K562 (cell line): ENCODE measurements at regions not wholly inside any gene's neighbourhood (a gene's known extent, or its start where the extent isn't known, plus 50 kb on each side); places are given as distances from the start of the nearest gene placed in this dataset.

Experiments used
- ATAC-seq: fragments of 200-7000 bp; cut with Tn5 transposase; 3 replicates; pipeline ENCODE4 v1.9.1; 2020; ENCODE audit warnings: moderate library complexity
- BruUV-seq: library from RNA; stranded (reverse); fragments of 400-500 nt; replicated peaks from 2 replicates; lab custom pipeline; 2021; lab: Mats Ljungman, UMichigan
- CTCF ChIA-PET: fragments of 300-600 bp; formaldehyde crosslinking; extraction: SDS; loops from one replicate; lab custom pipeline; 2021; ENCODE audit warnings: low intra/inter-chr PET ratio; lab: Yijun Ruan, JAX
- POLR2A ChIA-PET: fragments of 300-600, 350-650 bp; sonication (Branson Sonifier 250); formaldehyde crosslinking; extraction: SDS; loops from one replicate; lab custom pipeline; 2021; ENCODE audit warnings: antibody characterized with exemption, inconsistent platforms; lab: Yijun Ruan, JAX
- DNase-seq, 4 experiments: peaks; one replicate each; pipeline versions ENCODE4 v3.0.0 to v3.0.0-alpha.2; 2011 to 2018; ENCODE audit warnings: low spot score in 3 of 4, mixed read lengths in 3 of 4; ENCODE audit errors: extremely low read depth in 1 of 4
- FAIRE-seq: peaks from 2 replicates; lab custom pipeline; 2011; peaks lifted over from hg19 to GRCh38; lab: Jason Lieb, UNC
- H2AFZ ChIP-seq: 2 replicates; pipeline ENCODE4 v1.6.0; 2011; ENCODE audit warnings: low read depth, low read length, control low read depth, inconsistent platforms
- H3K27ac ChIP-seq: fragments of 200-600 bp; 3 replicates; pipeline ENCODE4 v1.8.0; 2011; ENCODE audit warnings: low read depth, mild to moderate bottlenecking, control low read depth, inconsistent platforms, low read length, moderate library complexity, mixed read lengths; ENCODE audit errors: extremely low read depth
- H3K27me3 ChIP-seq, 2 experiments: fragments of 300-600 bp in 1 of 2; 2 replicates in 1 of 2; 3 replicates in 1 of 2; pipeline versions ENCODE4 v1.6.0 to v1.8.0; 2011; ENCODE audit warnings: inconsistent platforms in 2 of 2, low read length in 2 of 2, mild to moderate bottlenecking in 1 of 2, mixed read lengths in 1 of 2, moderate library complexity in 1 of 2; ENCODE audit not compliant: control insufficient read depth in 2 of 2, insufficient read depth in 2 of 2
- H3K36me3 ChIP-seq: fragments of 300-600 bp; 3 replicates; pipeline ENCODE4 v1.8.0; 2011; ENCODE audit warnings: mild to moderate bottlenecking, low read length, inconsistent platforms; ENCODE audit not compliant: control insufficient read depth, insufficient read depth
- H3K4me1 ChIP-seq, 2 experiments: fragments of 200-600 bp in 1 of 2; replicated peaks in 1 of 2; 2 replicates in 1 of 2; 3 replicates in 1 of 2; pipeline versions ENCODE4 v1.5.1 to v1.8.0; 2011; ENCODE audit warnings: inconsistent platforms in 2 of 2, low read length in 2 of 2, mild to moderate bottlenecking in 1 of 2, mixed read lengths in 1 of 2, moderate library complexity in 1 of 2; ENCODE audit not compliant: control insufficient read depth in 2 of 2, insufficient read depth in 2 of 2
- H3K4me2 ChIP-seq: 2 replicates; pipeline ENCODE4 v1.6.1; 2011; ENCODE audit warnings: low read length, control low read depth, inconsistent platforms, mixed read lengths; ENCODE audit not compliant: insufficient read depth
- H3K4me3 ChIP-seq: fragments of 200-600 bp; sonication (generic), shearing (Covaris generic); 2 replicates; pipeline ENCODE4 v1.5.1; 2016; ENCODE audit warnings: control low read depth, inconsistent platforms
- H3K79me2 ChIP-seq: fragments of 200-600 bp; 3 replicates; pipeline ENCODE4 v1.8.0; 2011; ENCODE audit warnings: low read length, inconsistent platforms; ENCODE audit not compliant: control insufficient read depth, insufficient read depth
- H3K9ac ChIP-seq, 2 experiments: 2 replicates each; pipeline versions ENCODE4 v1.6.0 to v1.6.1; 2011; ENCODE audit warnings: low read depth in 2 of 2, low read length in 2 of 2, control low read depth in 1 of 2, inconsistent platforms in 1 of 2, mild to moderate bottlenecking in 1 of 2, mixed read lengths in 1 of 2; ENCODE audit not compliant: insufficient read depth in 1 of 2
- H3K9me1 ChIP-seq: one replicate; pipeline ENCODE4 v1.6.0; 2011; ENCODE audit warnings: inconsistent platforms, mild to moderate bottlenecking, low read length, moderate library complexity; ENCODE audit not compliant: control insufficient read depth, insufficient read depth
- H3K9me3 ChIP-seq: replicated peaks from 2 replicates; pipeline ENCODE4 v1.5.1; 2011; ENCODE audit warnings: low read depth, low read length, inconsistent platforms; ENCODE audit not compliant: control insufficient read depth, insufficient read depth
- H4K20me1 ChIP-seq: replicated peaks from 2 replicates; pipeline ENCODE4 v1.6.1; 2011; ENCODE audit warnings: low read length, inconsistent platforms, mixed read lengths; ENCODE audit not compliant: control insufficient read depth, insufficient read depth
- CBX5 ChIP-seq: IDR thresholded peaks from 2 replicates; pipeline ENCODE4 v1.6.1; 2014; ENCODE audit warnings: low read depth, borderline replicate concordance
- PRMT5 ChIP-seq: sonication (generic); formaldehyde crosslinking; IDR thresholded peaks from 2 replicates; pipeline ENCODE4 v1.5.0; 2020; ENCODE audit warnings: missing genetic modification reagents
- RFX5 ChIP-seq: IDR thresholded peaks from 2 replicates; pipeline ENCODE4 v1.6.1; 2011; ENCODE audit warnings: low read depth, mild to moderate bottlenecking, improper control_type of control experiment, low read length
- SMAD2 ChIP-seq: fragments of 150-350 bp; IDR thresholded peaks from 2 replicates; pipeline ENCODE4 v1.6.1; 2014; ENCODE audit warnings: low read depth, mild to moderate bottlenecking, low read length
- THRAP3 ChIP-seq: fragments of 450-650 bp; IDR thresholded peaks from 2 replicates; pipeline ENCODE4 v1.6.1; 2016; ENCODE audit warnings: mild to moderate bottlenecking, inconsistent platforms, borderline replicate concordance
- ZNF436 ChIP-seq: fragments of 250-450, 450-650 bp; sonication (Bioruptor Pico); formaldehyde crosslinking; IDR thresholded peaks from 2 replicates; pipeline ENCODE4 v1.7.0; 2020; ENCODE audit warnings: mild to moderate bottlenecking
- ZNF586 ChIP-seq: fragments of 450-650 bp; formaldehyde crosslinking; conservative IDR thresholded peaks from 2 replicates; pipeline ENCODE4 v1.4.0; 2020; ENCODE audit warnings: mild to moderate bottlenecking, moderate library complexity
- WGBS: fragments of 100-300 bp; shearing (Covaris generic); methylation state at CpG from one replicate; pipeline ENCODE4 v1.1.6; 2016; ENCODE audit warnings: low coverage, mixed read lengths; ENCODE audit not compliant: insufficient coverage; ENCODE audit errors: missing lambda C conversion rate; 5-methylcytosine and 5-hydroxymethylcytosine counted together
- in situ Hi-C: fragments of 300-500 bp; cut with MboI; formaldehyde crosslinking; loops from 4 replicates; pipeline ENCODE4 v1.15.0; 2018; ENCODE audit warnings: inconsistent platforms, mixed read lengths
- intact Hi-C: fragments of 100-400 bp; cut with micrococcal nuclease; formaldehyde crosslinking; loops from 2 replicates; pipeline ENCODE4 v1.14.2; 2022
- TF ChIP-seq, protein P1 (sequence below): fragments of 450-650 bp; formaldehyde crosslinking; IDR thresholded peaks from 2 replicates; pipeline ENCODE4 v1.4.0; 2020; ENCODE audit warnings: mild to moderate bottlenecking, moderate library complexity

DNA sequence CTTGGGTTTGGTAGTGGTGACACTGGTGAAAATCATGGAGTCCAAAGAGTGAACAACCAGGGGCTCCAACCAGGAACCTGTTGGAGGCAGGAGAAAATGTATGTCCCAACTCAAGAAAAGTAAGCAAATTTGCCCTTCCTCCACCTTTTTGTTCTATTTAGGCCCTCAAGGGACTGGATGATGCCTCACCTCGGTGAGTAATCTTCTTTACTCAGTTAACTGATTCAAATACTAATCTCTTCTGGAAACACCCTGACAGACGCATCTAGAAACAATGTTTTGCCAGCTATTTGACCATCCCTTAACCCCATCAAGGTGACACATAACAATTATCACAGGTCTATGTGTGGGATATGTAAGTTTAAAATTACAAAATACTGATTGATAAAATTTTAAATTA lies 272.4 kb upstream of the FOXG1 start:
- Histone ChIP-seq H3K4me1 (no peaks in the 10 kb centered on the region), H3K27ac (no peak overlapping the region), H3K4me3 (no peak overlapping the region), H3K4me2 (no peak overlapping the region), H3K9ac (no peak overlapping the region), H2AFZ (no peak overlapping the region), H3K27me3 (no peaks in the 10 kb centered on the region), H3K9me1 (no peaks in the 10 kb centered on the region), H3K79me2 (no peaks in the 10 kb centered on the region), H4K20me1 (no peaks in the 10 kb centered on the region), H3K9me3 (no peaks in the 10 kb centered on the region), H3K36me3 (no peaks in the 10 kb centered on the region)
- no peak for TF ChIP-seq ZNF586 (CRISPR knock-in tag)
- TF ChIP-seq ZNF436: no peak
- no peak for TF ChIP-seq CBX5
- no peak for TF ChIP-seq THRAP3
- TF ChIP-seq PRMT5: no peak
- TF ChIP-seq, protein P1, sequence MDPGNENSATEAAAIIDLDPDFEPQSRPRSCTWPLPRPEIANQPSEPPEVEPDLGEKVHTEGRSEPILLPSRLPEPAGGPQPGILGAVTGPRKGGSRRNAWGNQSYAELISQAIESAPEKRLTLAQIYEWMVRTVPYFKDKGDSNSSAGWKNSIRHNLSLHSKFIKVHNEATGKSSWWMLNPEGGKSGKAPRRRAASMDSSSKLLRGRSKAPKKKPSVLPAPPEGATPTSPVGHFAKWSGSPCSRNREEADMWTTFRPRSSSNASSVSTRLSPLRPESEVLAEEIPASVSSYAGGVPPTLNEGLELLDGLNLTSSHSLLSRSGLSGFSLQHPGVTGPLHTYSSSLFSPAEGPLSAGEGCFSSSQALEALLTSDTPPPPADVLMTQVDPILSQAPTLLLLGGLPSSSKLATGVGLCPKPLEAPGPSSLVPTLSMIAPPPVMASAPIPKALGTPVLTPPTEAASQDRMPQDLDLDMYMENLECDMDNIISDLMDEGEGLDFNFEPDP (CRISPR knock-in tag): no peak
- TF ChIP-seq SMAD2: no peak
- TF ChIP-seq RFX5: no peak
- no peak for DNase-seq
- no peak for ATAC-seq
- 0% methylated on average over 2 of the region's 2 CpGs for WGBS
- FAIRE-seq: no peak
- ChIA-PET POLR2A (no interaction called here), CTCF (no interaction called here)
- intact Hi-C loops (no loop called here), in situ Hi-C loops (no loop called here)
- no TSS peak for BruUV-seq
